DMS153 (cell line): ENCODE measurements at regions not wholly inside any gene's neighbourhood (a gene's known extent, or its start where the extent isn't known, plus 50 kb on each side); places are given as distances from the start of the nearest gene placed in this dataset.
A peak's percentile ranks its signal among the peaks of the same experiment; 100 is the strongest.

Source experiments
- DNase-seq: peaks from one replicate; lab custom pipeline; 2025; lab: John Stamatoyannopoulos, UW

- no peak for DNase-seq
These were observed 727.9 kb upstream of the MAN1A1 start for GRCh38 chr6:120077489-120077888.

GRCh38 chr6:120058410-120058809 lies 708.8 kb upstream of the MAN1A1 start:
- no peak for DNase-seq

DNA sequence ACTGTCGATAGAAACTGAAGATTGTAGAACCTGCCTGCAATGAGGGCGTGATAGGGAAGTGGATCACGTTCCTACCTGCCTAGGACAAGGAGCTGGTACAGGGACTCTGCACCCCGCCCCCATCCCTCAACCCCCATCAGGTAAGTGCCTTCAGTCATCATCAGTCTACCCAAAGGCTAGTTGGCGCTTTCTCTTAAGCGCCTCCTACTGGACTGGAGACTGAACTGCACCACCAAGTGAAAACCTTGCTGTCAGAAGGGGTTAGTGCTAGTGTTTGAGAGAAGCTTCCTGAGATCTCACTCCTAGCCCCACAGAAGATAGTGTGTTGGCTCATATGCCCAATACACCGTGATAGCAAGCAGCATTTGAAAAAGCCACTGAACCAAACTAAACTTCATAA lies 706.5 kb upstream of the MAN1A1 start:
- DNase-seq, result no peak

DNA sequence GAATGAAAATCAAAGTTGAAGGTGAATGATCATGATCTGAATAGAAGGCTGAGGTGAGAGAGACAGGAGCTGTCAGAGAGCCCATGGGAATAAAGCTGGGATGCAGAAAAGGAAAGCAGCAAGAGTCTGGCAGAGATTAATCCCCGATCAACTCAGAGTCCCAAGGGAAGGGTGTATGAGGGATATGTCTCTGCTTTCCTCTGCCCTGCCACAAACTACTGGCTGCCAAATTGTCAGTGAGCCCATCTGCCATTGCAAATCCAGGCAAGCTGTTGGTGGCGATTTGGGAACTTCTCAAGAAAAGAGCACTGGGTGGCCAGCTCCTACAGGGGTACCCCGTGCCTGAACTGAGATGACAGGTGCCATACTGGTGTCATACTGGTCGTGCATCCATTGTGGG lies 705.5 kb upstream of the MAN1A1 start:
- DNase-seq, result no peak

- no peak for DNase-seq
These were observed 690.1 kb upstream of the MAN1A1 start for GRCh38 chr6:120039664-120040063.

GRCh38 chr6:120031837-120032236 lies 682.3 kb upstream of the MAN1A1 start:
- DNase-seq, result no peak

DNA sequence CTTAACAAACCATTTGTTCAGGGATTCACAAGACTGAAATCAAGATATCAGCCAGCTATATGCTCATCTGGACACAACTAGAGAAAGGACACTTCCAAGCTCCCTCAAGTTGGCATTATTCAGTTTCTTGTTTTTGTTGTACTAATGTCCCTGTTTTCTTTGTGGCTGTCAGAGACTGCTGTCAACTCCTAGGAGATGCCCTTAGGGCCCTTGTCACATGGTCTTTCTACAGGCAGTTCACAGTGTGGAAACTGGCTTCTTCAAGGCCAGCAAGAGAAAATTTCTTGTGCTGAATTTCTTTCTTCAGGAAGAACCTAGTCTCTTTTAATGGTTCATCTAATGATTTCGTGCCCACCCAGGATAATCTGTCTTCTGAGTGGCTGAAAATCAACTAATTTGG lies 677.2 kb upstream of the MAN1A1 start:
- no peak for DNase-seq

DNA sequence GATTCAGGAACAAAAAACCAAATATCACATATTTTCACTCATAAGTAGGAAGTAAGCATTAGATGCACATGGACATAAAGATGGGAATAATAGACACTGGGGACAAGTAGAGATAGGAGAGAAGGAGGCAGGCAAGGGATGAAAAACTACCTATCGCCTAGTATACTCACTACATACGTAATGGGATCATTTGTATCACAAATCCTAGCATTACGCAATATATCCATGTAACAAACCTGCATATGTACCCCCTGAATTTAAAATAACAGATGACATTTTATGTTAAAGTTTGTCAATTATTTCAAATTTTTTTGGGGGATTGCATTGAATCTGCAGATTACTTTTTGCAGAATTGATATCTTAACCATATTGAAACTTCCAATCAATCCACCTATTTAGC lies 660.5 kb upstream of the MAN1A1 start:
- DNase-seq, result no peak

- DNase-seq, result peak; percentile 93
These were observed 655.9 kb upstream of the MAN1A1 start for GRCh38 chr6:120005292-120005976.

GRCh38 chr6:119986934-119987549 lies 637.5 kb upstream of the MAN1A1 start:
- DNase-seq, result no peak

DNA sequence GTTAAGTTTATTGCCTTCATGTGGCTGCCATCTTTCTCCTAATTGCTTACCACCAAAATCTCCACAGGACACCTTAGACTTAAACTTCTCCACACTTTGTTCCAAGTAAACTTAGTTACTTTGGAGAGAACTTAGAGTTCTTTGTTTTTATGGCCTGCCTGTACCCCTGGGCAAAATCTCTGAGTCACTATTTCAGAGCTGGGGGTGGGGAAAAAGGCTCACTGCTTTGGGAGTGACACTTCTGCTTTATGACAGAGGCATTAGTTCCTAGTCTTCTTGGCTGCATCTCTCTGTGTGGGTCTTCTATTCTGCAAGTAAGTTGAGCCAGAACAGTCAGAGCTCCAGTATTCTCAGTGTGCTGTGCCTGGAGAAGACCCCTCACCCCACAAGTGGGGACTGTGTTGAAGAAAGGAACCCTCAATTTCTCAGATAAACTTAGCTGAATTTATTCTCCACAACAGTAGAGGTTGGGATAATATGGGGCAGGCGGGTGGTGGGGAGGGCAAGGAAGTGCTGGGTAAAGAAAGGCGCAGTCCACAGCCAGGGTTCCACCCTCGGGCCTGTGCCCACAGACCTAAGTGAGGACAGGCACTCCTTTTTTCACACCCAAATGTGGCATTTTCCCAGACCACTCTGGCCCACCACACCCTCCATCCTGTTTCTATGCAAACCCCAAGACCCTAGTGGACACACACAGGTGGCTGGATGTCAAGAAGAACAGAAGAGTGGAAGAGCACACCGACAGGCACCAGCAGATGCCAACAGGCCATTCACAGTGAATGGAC lies 636.6 kb upstream of the MAN1A1 start:
- no peak for DNase-seq

GRCh38 chr6:119980802-119981201 lies 631.2 kb upstream of the MAN1A1 start:
- DNase-seq, result no peak

- DNase-seq, result no peak
These were observed 630.3 kb upstream of the MAN1A1 start for GRCh38 chr6:119979862-119980261.

DNA sequence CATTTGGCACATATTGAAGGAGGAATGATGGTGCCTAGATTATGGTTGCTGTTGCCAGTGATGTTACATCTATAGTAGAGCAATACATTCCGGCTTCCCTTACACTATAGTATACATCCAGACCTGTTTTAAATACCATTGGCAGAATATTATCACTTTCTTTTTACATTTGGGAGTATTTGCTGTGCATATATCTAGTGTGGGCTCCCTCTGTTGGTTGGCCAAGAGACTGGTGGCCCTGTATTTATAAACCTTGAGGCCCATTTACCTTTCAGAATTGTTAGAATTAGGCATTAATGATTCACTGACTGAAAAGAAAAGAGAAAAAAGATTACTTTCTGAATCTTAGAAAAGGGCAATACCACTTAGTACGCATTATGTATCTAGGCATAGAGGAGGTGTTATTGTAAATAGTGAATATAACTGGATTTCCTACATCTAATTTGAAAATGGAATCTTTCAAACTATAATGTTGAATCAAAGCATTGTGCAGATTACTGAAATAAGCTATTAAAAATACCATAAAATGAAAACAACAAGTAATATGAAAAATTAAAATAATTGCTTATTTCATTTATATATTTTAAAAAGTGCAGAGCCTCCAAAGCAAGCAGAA lies 628.8 kb upstream of the MAN1A1 start:
- no peak for DNase-seq

GRCh38 chr6:119974430-119975159 lies 625.0 kb upstream of the MAN1A1 start:
- no peak for DNase-seq

DNA sequence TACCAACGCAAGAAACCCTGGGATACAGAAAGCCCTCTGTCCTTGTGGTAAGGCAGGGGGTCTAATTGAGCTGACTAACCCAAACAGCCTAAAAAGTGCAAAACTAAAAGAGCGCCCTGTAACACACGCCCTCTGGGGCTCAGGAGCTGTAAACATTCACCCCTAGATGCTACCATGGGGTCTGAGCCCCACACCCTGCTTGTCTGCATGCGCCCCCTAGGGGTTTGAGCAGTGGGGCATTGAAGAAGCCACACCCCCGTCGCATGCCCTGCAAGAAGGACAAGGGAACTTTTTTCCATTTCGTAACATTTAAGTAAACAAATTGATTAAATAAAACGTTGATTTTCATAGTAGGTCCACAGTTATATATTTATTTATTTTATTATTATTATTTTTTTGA lies 616.9 kb upstream of the MAN1A1 start:
- no peak for DNase-seq

DNA sequence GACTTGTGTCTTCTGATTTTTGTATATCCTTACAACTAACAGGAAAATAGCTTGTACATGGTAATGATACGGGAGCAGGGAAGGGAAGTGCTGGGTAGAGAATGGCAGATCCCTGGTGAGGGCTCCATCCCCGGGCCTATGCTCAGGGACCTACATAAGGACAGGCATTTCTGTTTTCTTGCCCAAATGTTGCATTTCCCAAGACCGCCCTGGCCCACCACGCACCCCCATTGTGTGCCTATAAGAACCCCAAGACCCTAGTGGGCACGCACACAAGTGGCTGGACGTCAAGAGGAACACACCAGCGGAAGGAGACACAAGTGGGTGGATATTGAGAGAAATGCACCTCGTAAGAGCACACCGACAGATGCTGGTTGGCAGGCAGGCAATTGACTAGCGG lies 616.3 kb upstream of the MAN1A1 start:
- DNase-seq, result no peak

GRCh38 chr6:119965008-119965407 lies 615.4 kb upstream of the MAN1A1 start:
- no peak for DNase-seq

DNA sequence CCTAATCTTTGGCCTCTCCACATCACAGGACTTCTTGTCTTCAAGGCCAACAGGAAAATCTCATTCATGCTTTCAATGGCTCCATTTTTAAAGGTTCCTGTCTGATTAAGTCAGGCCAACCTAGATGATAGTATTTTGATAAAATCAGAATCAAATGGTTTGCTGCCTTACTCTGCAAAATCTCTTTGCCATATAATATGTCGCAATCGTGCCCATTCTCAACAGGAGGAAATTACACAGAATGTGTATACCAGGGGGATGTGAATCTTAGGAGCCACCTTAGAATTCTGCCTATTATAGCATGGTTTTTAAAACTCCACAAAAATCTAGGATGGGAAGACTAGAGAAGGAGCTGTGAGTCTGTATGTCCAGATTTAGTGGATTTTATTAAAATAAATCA lies 612.9 kb upstream of the MAN1A1 start:
- no peak for DNase-seq

- no peak for DNase-seq
These were observed 611.9 kb upstream of the MAN1A1 start for GRCh38 chr6:119961450-119961849.

GRCh38 chr6:119960456-119960855 lies 610.9 kb upstream of the MAN1A1 start:
- DNase-seq, result no peak

GRCh38 chr6:119960036-119960435 lies 610.5 kb upstream of the MAN1A1 start:
- DNase-seq, result no peak
